K562 (cell line): ENCODE measurements at regions not wholly inside any gene's neighbourhood (a gene's known extent, or its start where the extent isn't known, plus 50 kb on each side); places are given as distances from the start of the nearest gene placed in this dataset.

Experiments used
- CTCF ChIP-seq, 3 experiments: IDR thresholded peaks in 2 of 3; conservative IDR thresholded peaks in 1 of 3; 2 replicates each; pipeline ENCODE4 v1.5.1; 2011 to 2012; ENCODE audit warnings: low read length in 3 of 3, mild to moderate bottlenecking in 3 of 3, control low read depth in 2 of 3, improper control_type of control experiment in 1 of 3, inconsistent platforms in 1 of 3, low read depth in 1 of 3, mixed read lengths in 1 of 3, moderate library complexity in 1 of 3; ENCODE audit not compliant: insufficient read depth in 2 of 3
- FOXP4 ChIP-seq: sonication (generic); formaldehyde crosslinking; IDR thresholded peaks from 2 replicates; pipeline ENCODE4 v1.8.0; 2022; ENCODE audit warnings: mild to moderate bottlenecking, missing genetic modification reagents, borderline replicate concordance
- NFE2L1 ChIP-seq: fragments of 450-650 bp; IDR thresholded peaks from 2 replicates; pipeline ENCODE4 v1.6.1; 2016; ENCODE audit warnings: missing genetic modification characterization, low read depth, mild to moderate bottlenecking, missing compliant biosample characterization, moderate library complexity, borderline replicate concordance
- NFXL1 ChIP-seq: fragments of 450-650 bp; formaldehyde crosslinking; IDR thresholded peaks from 2 replicates; pipeline ENCODE4 v1.4.0; 2021; ENCODE audit warnings: mild to moderate bottlenecking
- TF ChIP-seq, protein P1 (sequence below): sonication (generic); formaldehyde crosslinking; IDR thresholded peaks from 2 replicates; pipeline ENCODE4 v1.5.0; 2020; ENCODE audit warnings: missing genetic modification reagents

DNA sequence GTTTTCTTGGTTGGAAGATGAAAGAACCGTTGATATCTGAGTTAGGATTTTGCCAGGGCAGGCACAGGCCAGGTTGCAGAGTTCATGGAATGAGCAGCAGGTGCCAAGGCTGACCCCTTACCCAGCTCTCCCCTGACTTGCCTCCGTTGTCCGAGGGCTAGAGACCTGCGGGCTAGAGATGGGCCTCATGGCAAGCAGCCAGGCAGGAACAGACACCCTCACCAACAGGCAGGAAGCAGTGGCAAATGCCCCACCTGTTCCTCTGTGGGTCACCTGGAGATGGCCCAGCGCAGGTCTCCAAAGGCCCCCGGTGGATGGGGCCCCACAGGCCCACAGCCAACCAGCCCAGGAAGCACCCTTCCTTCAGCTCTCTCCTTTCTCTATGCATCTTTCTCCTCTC is 186.7 kb upstream of the PMEPA1 start:
- TF ChIP-seq NFE2L1 (tag) = no peak
- TF ChIP-seq FOXP4 (CRISPR knock-in tag) = no peak
- TF ChIP-seq NFXL1 = no peak
- no peak for TF ChIP-seq CTCF (IDR thresholded peaks at IDR 0.05 in 2 of 3, conservative IDR thresholded peaks at IDR 0.05 in 1 of 3; ENCODE audit: insufficient read depth in 2 of 3, low read depth in 1 of 3, low read length in 3 of 3)
- TF ChIP-seq, protein P1, sequence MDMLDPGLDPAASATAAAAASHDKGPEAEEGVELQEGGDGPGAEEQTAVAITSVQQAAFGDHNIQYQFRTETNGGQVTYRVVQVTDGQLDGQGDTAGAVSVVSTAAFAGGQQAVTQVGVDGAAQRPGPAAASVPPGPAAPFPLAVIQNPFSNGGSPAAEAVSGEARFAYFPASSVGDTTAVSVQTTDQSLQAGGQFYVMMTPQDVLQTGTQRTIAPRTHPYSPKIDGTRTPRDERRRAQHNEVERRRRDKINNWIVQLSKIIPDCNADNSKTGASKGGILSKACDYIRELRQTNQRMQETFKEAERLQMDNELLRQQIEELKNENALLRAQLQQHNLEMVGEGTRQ (CRISPR knock-in tag) = no peak
